Right cardiac atrium (tissue), 5 donors: ENCODE measurements at regions not wholly inside any gene's neighbourhood (a gene's known extent, or its start where the extent isn't known, plus 50 kb on each side); places are given as distances from the start of the nearest gene placed in this dataset.
"Not testable (repeated sequence)": the region's sequence is repeated elsewhere in the genome, so short reads cannot be mapped to it uniquely, and the experiment has no call there.

Source experiments
- ATAC-seq, 2 donors: fragments of 200-7000 bp; cut with Tn5 transposase; one replicate each; pipeline versions ENCODE4 v1.8.0 to v1.9.1; 2020; ENCODE audit warnings: moderate library complexity in 2 of 2, mild to moderate bottlenecking in 1 of 2
- DNase-seq, 3 donors: peaks; one replicate each; pipeline ENCODE4 v3.0.0-alpha.2; 2020
- H3K27ac ChIP-seq: one replicate; pipeline ENCODE4 v1.5.1; 2013; ENCODE audit warnings: mild to moderate bottlenecking, low read length, control low read depth, moderate library complexity
- H3K27me3 ChIP-seq: one replicate; pipeline ENCODE4 v1.6.1; 2013; ENCODE audit not compliant: control insufficient read depth, insufficient read depth
- H3K4me1 ChIP-seq: one replicate; pipeline ENCODE4 v1.6.1; 2013; ENCODE audit warnings: low read length; ENCODE audit not compliant: control insufficient read depth, insufficient read depth
- H3K4me3 ChIP-seq: one replicate; pipeline ENCODE4 v1.5.1; 2013; ENCODE audit warnings: low read length, control low read depth
- H3K9me3 ChIP-seq: one replicate; pipeline ENCODE4 v1.6.1; 2013; ENCODE audit warnings: low read length; ENCODE audit not compliant: control insufficient read depth
- WGBS: extraction: QIAGEN DNeasy Blood & Tissue Kit; methylation state at CpG from one replicate; pipeline ENCODE4 v1.1.7; 2013; 5-methylcytosine and 5-hydroxymethylcytosine counted together
- intact Hi-C, 4 donors: fragments of 100-400 bp; cut with DNase I; formaldehyde crosslinking; loops; one replicate each; pipeline versions ENCODE4 v1.11.0 to v1.14.0; 2022 to 2023
- donor health status: healthy with polysubstance abuse.
- donor health status: DM: no; HTN: yes; CAD: no.
- donor health status: DM: no; HTN: no; CAD: no.
- donor health status: DM: no; HTN: yes; CAD: no; lungs with severe emphysema.
- donor health status: DM: yes; HTN: yes; CAD: no.

GRCh38 chr12:37546901-37547475 is 769.6 kb upstream of the ALG10B start:
- 80% methylated on average over 20 of the region's 20 CpGs for WGBS
- no peak for ATAC-seq
- intact Hi-C loops, result no loop called here
- Histone ChIP-seq H3K4me3 (no peak overlapping the region), H3K27me3 (no peaks in the 10 kb centered on the region), H3K27ac (no peak overlapping the region), H3K4me1 (no peaks in the 10 kb centered on the region), H3K9me3 (no peaks in the 10 kb centered on the region)
- DNase-seq, result no peak

- DNase-seq (no peak), ATAC-seq (no peak)
- Histone ChIP-seq H3K27ac (no peak overlapping the region), H3K4me1 (no peaks in the 10 kb centered on the region), H3K9me3 (no peaks in the 10 kb centered on the region), H3K27me3 (no peaks in the 10 kb centered on the region), H3K4me3 (no peak overlapping the region)
- intact Hi-C loops, result no loop called here
- 75% methylated on average over 25 of the region's 25 CpGs for WGBS
Observed at GRCh38 chr12:37547611-37548010, 769.0 kb upstream of the ALG10B start.

GRCh38 chr12:37548266-37548805 is 768.2 kb upstream of the ALG10B start:
- ATAC-seq (no peak), DNase-seq (no peak)
- no peaks in the 10 kb centered on the region for H3K9me3 ChIP-seq
- no peak overlapping the region for H3K4me3 ChIP-seq
- WGBS, result 89% methylated on average over 25 of the region's 25 CpGs
- no peaks in the 10 kb centered on the region for H3K27me3 ChIP-seq
- no peaks in the 10 kb centered on the region for H3K4me1 ChIP-seq
- no peak overlapping the region for H3K27ac ChIP-seq
- intact Hi-C loops, result no loop called here

- H3K27ac ChIP-seq, H3K4me3 ChIP-seq, H3K9me3 ChIP-seq, H3K27me3 ChIP-seq, intact Hi-C loops, H3K4me1 ChIP-seq, ATAC-seq, DNase-seq: not testable (repeated sequence)
- WGBS, result 74% methylated on average over 4 of the region's 4 CpGs
Observed at GRCh38 chr12:37556957-37557356, 759.6 kb upstream of the ALG10B start.

GRCh38 chr12:37565112-37565511 is 751.5 kb upstream of the ALG10B start:
- intact Hi-C loops, result no loop called here

GRCh38 chr12:37570547-37570946 is 746.0 kb upstream of the ALG10B start:
- WGBS, result 56% methylated on average over 2 of the region's 2 CpGs
- DNase-seq, H3K9me3 ChIP-seq, ATAC-seq, H3K4me1 ChIP-seq, H3K4me3 ChIP-seq, intact Hi-C loops, H3K27me3 ChIP-seq, H3K27ac ChIP-seq: not testable (repeated sequence)

More at GRCh38 chr12:37565112-37565511, 751.5 kb upstream of the ALG10B start:
- no peaks in the 10 kb centered on the region for H3K9me3 ChIP-seq
- H3K4me3 ChIP-seq, result no peak overlapping the region
- H3K27ac ChIP-seq, result no peak overlapping the region
- H3K4me1 ChIP-seq, result no peaks in the 10 kb centered on the region
- no peaks in the 10 kb centered on the region for H3K27me3 ChIP-seq
- 66% methylated on average over 2 of the region's 2 CpGs for WGBS
- no peak for DNase-seq
- ATAC-seq, result no peak
